Immature natural killer cell (primary cell): ENCODE measurements at regions not wholly inside any gene's neighbourhood (a gene's known extent, or its start where the extent isn't known, plus 50 kb on each side); places are given as distances from the start of the nearest gene placed in this dataset.

Experiments used
- DNase-seq, 3 donors: peaks; one replicate each; pipeline ENCODE4 v3.0.0; 2022; ENCODE audit warnings: mixed read lengths in 1 of 3
- H3K27ac Mint-ChIP-seq, 6 donors: one replicate each; pipeline ENCODE4 v1.8.0; 2020; ENCODE audit warnings: mixed read lengths in 6 of 6, mild to moderate bottlenecking in 5 of 6, inconsistent platforms in 4 of 6, moderate library complexity in 3 of 6
- H3K27me3 Mint-ChIP-seq, 3 donors: one replicate each; pipeline ENCODE4 v1.8.0; 2020 to 2021; ENCODE audit warnings: low read depth in 3 of 3, mild to moderate bottlenecking in 3 of 3, mixed read lengths in 3 of 3, moderate library complexity in 3 of 3, inconsistent platforms in 1 of 3
- H3K36me3 Mint-ChIP-seq, 3 donors: one replicate each; pipeline ENCODE4 v1.8.0; 2020; ENCODE audit warnings: mixed read lengths in 3 of 3, inconsistent platforms in 2 of 3, mild to moderate bottlenecking in 2 of 3
- H3K4me1 Mint-ChIP-seq, 2 donors: one replicate each; pipeline ENCODE4 v1.8.0; 2020; ENCODE audit warnings: inconsistent platforms in 2 of 2, mild to moderate bottlenecking in 2 of 2, mixed read lengths in 2 of 2, moderate library complexity in 1 of 2
- H3K4me3 Mint-ChIP-seq, 5 donors: one replicate each; pipeline ENCODE4 v1.8.0; 2020; ENCODE audit warnings: mild to moderate bottlenecking in 5 of 5, mixed read lengths in 5 of 5, inconsistent platforms in 3 of 5, moderate library complexity in 3 of 5
- H3K9me3 Mint-ChIP-seq, 6 donors: one replicate each; pipeline ENCODE4 v1.8.0; 2020; ENCODE audit warnings: mild to moderate bottlenecking in 6 of 6, mixed read lengths in 6 of 6, inconsistent platforms in 4 of 6, moderate library complexity in 3 of 6

GRCh38 chr10:8568401-8568800 lies 513.9 kb downstream of the GATA3 start:
- peaks cover 0 to 1% (median 0%) of the 10 kb centered on the region in 6 donors for H3K9me3 Mint-ChIP-seq
- H3K27me3 Mint-ChIP-seq, result peaks cover 6 to 12% (median 10%) of the 10 kb centered on the region in 3 donors
- no peak for DNase-seq
- no peak overlapping the region for H3K4me3 Mint-ChIP-seq
- no peak overlapping the region for H3K27ac Mint-ChIP-seq
- H3K4me1 Mint-ChIP-seq, result no peaks in the 10 kb centered on the region
- no peaks in the 10 kb centered on the region for H3K36me3 Mint-ChIP-seq

GRCh38 chr10:8575620-8576019 lies 521.1 kb downstream of the GATA3 start:
- H3K27me3 Mint-ChIP-seq, result peaks cover 3 to 7% (median 4%) of the 10 kb centered on the region in 3 donors
- DNase-seq, result no peak
- H3K27ac Mint-ChIP-seq, result no peak overlapping the region
- no peaks in the 10 kb centered on the region for H3K36me3 Mint-ChIP-seq
- no peaks in the 10 kb centered on the region for H3K9me3 Mint-ChIP-seq
- no peak overlapping the region for H3K4me3 Mint-ChIP-seq
- no peaks in the 10 kb centered on the region for H3K4me1 Mint-ChIP-seq

DNA sequence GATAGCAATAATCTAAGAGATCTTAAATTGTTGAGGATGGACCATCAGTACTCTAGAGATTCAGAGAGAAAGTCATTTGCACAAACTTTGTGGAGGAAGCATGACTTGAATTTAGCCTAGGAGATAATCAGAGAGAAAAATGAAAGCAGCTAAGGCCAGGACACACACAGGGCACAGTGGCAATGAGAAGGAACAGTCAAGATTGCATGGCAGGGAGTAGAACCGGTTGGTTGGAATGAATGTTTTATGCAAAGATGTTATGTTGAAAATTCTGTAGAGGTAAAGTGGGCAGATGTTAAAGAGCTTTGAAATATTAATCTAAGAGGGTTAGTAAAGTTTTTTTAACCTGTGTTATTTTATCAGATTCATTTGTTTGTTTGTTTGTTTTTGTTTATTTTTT lies 521.8 kb downstream of the GATA3 start:
- no peaks in the 10 kb centered on the region for H3K4me1 Mint-ChIP-seq
- DNase-seq, result no peak
- H3K36me3 Mint-ChIP-seq, result no peaks in the 10 kb centered on the region
- H3K4me3 Mint-ChIP-seq, result no peak overlapping the region
- peaks cover 3 to 4% (median 4%) of the 10 kb centered on the region in 3 donors for H3K27me3 Mint-ChIP-seq
- H3K27ac Mint-ChIP-seq, result no peak overlapping the region
- no peaks in the 10 kb centered on the region for H3K9me3 Mint-ChIP-seq

DNA sequence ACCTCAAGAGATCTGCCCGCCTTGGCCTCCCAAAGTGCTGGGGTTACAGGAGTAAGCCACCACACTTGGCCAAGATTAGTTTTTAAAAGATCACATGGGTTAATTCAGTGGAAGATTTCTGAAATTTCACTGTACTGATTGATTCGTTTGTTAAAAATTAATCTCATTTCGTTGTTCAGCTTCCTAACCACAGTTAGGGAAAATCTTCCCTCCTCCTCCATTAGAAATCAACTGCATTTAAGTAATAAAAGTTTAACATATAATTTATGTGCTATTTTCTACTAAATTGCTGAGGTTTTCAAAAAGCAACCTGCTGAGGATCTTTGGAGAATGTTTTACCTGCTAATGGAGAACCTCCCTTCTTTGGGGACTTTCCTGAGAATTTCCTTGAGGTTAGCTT lies 522.4 kb downstream of the GATA3 start:
- Mint-ChIP-seq H3K4me3 (no peak overlapping the region), H3K27me3 (peaks cover 1 to 8% (median 4%) of the 10 kb centered on the region in 3 donors), H3K4me1 (no peaks in the 10 kb centered on the region), H3K9me3 (no peaks in the 10 kb centered on the region), H3K36me3 (no peaks in the 10 kb centered on the region), H3K27ac (no peak overlapping the region)
- DNase-seq, result no peak

GRCh38 chr10:8577686-8578085 lies 523.2 kb downstream of the GATA3 start:
- H3K36me3 Mint-ChIP-seq, result no peaks in the 10 kb centered on the region
- no peak overlapping the region for H3K27ac Mint-ChIP-seq
- H3K4me3 Mint-ChIP-seq, result no peak overlapping the region
- H3K27me3 Mint-ChIP-seq, result peaks cover 1 to 9% (median 4%) of the 10 kb centered on the region in 3 donors
- H3K9me3 Mint-ChIP-seq, result no peaks in the 10 kb centered on the region
- no peaks in the 10 kb centered on the region for H3K4me1 Mint-ChIP-seq
- DNase-seq, result no peak

DNA sequence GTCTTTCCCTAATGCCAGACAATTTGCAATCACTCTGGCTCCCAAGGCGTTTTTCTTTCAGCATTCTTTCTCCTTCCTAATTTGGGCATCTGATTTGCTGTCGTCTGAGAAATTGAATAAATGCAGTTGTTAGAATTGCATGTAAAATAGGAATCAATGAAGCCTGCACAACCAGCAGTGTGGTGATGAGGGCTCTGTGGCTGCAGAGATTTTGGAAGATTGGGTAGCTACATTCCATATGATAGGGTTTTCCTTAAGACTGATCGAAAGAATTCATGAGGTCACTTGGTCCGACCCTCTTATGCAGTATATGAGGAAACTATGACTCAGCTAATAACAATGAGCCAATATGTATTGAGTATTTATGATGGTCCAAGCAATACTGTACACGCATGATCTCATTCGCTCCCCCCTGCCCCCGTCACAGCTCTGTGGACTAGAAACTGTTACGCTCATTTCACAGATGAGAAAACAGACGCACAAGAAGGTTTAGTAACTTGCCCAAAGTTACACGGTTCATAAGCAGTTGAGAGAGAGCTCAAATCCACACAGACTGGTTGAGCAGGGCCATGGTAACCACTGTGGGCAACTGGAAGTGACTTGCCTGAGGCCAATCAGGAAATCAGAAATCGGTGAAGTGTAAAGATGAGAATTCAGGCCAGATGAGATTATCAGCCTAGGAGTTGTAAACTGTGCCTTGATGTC lies 527.2 kb downstream of the GATA3 start:
- DNase-seq, result no peak
- Mint-ChIP-seq H3K4me3 (no peak overlapping the region), H3K27ac (no peak overlapping the region), H3K36me3 (no peaks in the 10 kb centered on the region), H3K9me3 (no peaks in the 10 kb centered on the region), H3K4me1 (no peaks in the 10 kb centered on the region), H3K27me3 (peaks cover 0 to 4% (median 0%) of the 10 kb centered on the region in 3 donors)

GRCh38 chr10:8583096-8583495 lies 528.6 kb downstream of the GATA3 start:
- H3K4me3 Mint-ChIP-seq, result no peak overlapping the region
- peaks cover 0 to 4% (median 0%) of the 10 kb centered on the region in 3 donors for H3K27me3 Mint-ChIP-seq
- no peaks in the 10 kb centered on the region for H3K36me3 Mint-ChIP-seq
- H3K9me3 Mint-ChIP-seq, result no peaks in the 10 kb centered on the region
- no peak overlapping the region for H3K27ac Mint-ChIP-seq
- H3K4me1 Mint-ChIP-seq, result no peaks in the 10 kb centered on the region
- no peak for DNase-seq

GRCh38 chr10:8584666-8585065 lies 530.2 kb downstream of the GATA3 start:
- H3K4me1 Mint-ChIP-seq, result no peaks in the 10 kb centered on the region
- H3K27me3 Mint-ChIP-seq, result peaks cover 0 to 4% (median 0%) of the 10 kb centered on the region in 3 donors
- H3K9me3 Mint-ChIP-seq, result no peaks in the 10 kb centered on the region
- no peak overlapping the region for H3K27ac Mint-ChIP-seq
- DNase-seq, result no peak
- H3K4me3 Mint-ChIP-seq, result no peak overlapping the region
- no peaks in the 10 kb centered on the region for H3K36me3 Mint-ChIP-seq

GRCh38 chr10:8586504-8586903 lies 532.0 kb downstream of the GATA3 start:
- Mint-ChIP-seq H3K4me3 (no peak overlapping the region), H3K4me1 (no peaks in the 10 kb centered on the region), H3K36me3 (no peaks in the 10 kb centered on the region), H3K27me3 (peaks cover 0 to 3% (median 0%) of the 10 kb centered on the region in 3 donors), H3K27ac (no peak overlapping the region), H3K9me3 (no peaks in the 10 kb centered on the region)
- no peak for DNase-seq

GRCh38 chr10:8588135-8588534 lies 533.6 kb downstream of the GATA3 start:
- no peak for DNase-seq
- H3K4me1 Mint-ChIP-seq, result no peaks in the 10 kb centered on the region
- H3K9me3 Mint-ChIP-seq, result no peaks in the 10 kb centered on the region
- H3K4me3 Mint-ChIP-seq, result no peak overlapping the region
- no peak overlapping the region for H3K27ac Mint-ChIP-seq
- H3K36me3 Mint-ChIP-seq, result no peaks in the 10 kb centered on the region
- no peaks in the 10 kb centered on the region for H3K27me3 Mint-ChIP-seq

DNA sequence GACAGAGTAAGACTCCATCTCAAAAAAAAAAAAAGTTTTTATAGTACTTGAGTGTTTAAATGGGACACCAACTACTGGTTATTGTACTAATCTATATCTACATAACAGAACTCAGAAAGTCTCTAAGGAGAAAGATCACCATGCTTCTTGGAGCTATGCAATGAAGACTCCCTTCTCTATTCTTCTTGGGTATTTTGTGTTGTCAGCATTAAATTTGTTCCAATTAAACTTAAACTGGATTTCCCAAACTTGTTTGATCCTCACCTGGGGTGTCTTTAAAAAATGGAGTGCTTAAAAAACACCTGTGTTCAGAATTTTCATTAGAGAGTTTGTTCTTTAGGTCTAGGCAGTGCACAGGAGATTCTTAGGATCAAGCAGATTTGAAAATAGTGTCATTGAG lies 536.0 kb downstream of the GATA3 start:
- DNase-seq, result no peak
- no peak overlapping the region for H3K4me3 Mint-ChIP-seq
- no peaks in the 10 kb centered on the region for H3K36me3 Mint-ChIP-seq
- H3K4me1 Mint-ChIP-seq, result no peaks in the 10 kb centered on the region
- H3K9me3 Mint-ChIP-seq, result no peaks in the 10 kb centered on the region
- no peaks in the 10 kb centered on the region for H3K27me3 Mint-ChIP-seq
- no peak overlapping the region for H3K27ac Mint-ChIP-seq

GRCh38 chr10:8591640-8592039 lies 537.2 kb downstream of the GATA3 start:
- Mint-ChIP-seq H3K27ac (no peak overlapping the region), H3K9me3 (no peaks in the 10 kb centered on the region), H3K4me3 (no peak overlapping the region), H3K27me3 (peaks cover 0 to 2% (median 0%) of the 10 kb centered on the region in 3 donors), H3K4me1 (no peaks in the 10 kb centered on the region), H3K36me3 (no peaks in the 10 kb centered on the region)
- no peak for DNase-seq

DNA sequence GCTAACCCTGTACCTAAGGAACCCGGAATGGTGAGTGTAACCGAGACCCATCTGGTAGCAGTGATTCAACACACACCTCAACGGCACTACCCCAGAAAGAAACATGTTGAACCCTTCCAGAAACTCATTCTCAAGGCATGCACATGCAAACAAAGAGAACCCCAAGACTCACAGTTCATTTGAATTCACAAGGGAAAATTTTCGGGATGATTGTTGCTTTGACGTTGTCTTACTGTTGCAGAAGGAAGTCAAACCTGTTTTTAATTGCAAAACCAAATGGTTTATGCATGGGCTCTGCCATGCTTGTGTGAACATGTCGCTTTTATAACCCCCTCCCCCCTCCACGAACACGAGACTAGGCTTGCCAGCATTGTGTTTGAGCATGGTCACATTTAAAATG lies 539.7 kb downstream of the GATA3 start:
- Mint-ChIP-seq H3K9me3 (no peaks in the 10 kb centered on the region), H3K27ac (no peak overlapping the region), H3K4me1 (no peaks in the 10 kb centered on the region), H3K4me3 (no peak overlapping the region), H3K27me3 (peaks cover 0 to 3% (median 0%) of the 10 kb centered on the region in 3 donors), H3K36me3 (no peaks in the 10 kb centered on the region)
- DNase-seq, result no peak

- Mint-ChIP-seq H3K36me3 (no peaks in the 10 kb centered on the region), H3K4me3 (no peak overlapping the region), H3K9me3 (no peaks in the 10 kb centered on the region), H3K27me3 (peaks cover 0 to 6% (median 0%) of the 10 kb centered on the region in 3 donors), H3K27ac (no peak overlapping the region), H3K4me1 (no peaks in the 10 kb centered on the region)
- no peak for DNase-seq
Observed at GRCh38 chr10:8594711-8595110, 540.2 kb downstream of the GATA3 start.

- H3K27ac Mint-ChIP-seq, result no peak overlapping the region
- no peaks in the 10 kb centered on the region for H3K36me3 Mint-ChIP-seq
- DNase-seq, result no peak
- no peaks in the 10 kb centered on the region for H3K9me3 Mint-ChIP-seq
- peaks cover 0 to 6% (median 0%) of the 10 kb centered on the region in 3 donors for H3K27me3 Mint-ChIP-seq
- no peak overlapping the region for H3K4me3 Mint-ChIP-seq
- no peaks in the 10 kb centered on the region for H3K4me1 Mint-ChIP-seq
Observed at GRCh38 chr10:8595140-8595539, 540.7 kb downstream of the GATA3 start.
